GM12875 (cell line): ENCODE measurements at regions not wholly inside any gene's neighbourhood (a gene's known extent, or its start where the extent isn't known, plus 50 kb on each side); places are given as distances from the start of the nearest gene placed in this dataset.
"Not testable (repeated sequence)": the region's sequence is repeated elsewhere in the genome, so short reads cannot be mapped to it uniquely, and the experiment has no call there.

ENCODE experiments used
- H3K4me3 ChIP-seq: one replicate; pipeline ENCODE4 v1.5.1; 2011; ENCODE audit warnings: low read depth, low read length, control low read depth
- TF ChIP-seq, protein P1 (sequence below): IDR thresholded peaks from 2 replicates; pipeline ENCODE4 v1.5.1; 2011; ENCODE audit warnings: low read depth, mild to moderate bottlenecking, control low read depth, inconsistent platforms, low read length, moderate library complexity, borderline replicate concordance; ENCODE audit not compliant: insufficient read depth

DNA sequence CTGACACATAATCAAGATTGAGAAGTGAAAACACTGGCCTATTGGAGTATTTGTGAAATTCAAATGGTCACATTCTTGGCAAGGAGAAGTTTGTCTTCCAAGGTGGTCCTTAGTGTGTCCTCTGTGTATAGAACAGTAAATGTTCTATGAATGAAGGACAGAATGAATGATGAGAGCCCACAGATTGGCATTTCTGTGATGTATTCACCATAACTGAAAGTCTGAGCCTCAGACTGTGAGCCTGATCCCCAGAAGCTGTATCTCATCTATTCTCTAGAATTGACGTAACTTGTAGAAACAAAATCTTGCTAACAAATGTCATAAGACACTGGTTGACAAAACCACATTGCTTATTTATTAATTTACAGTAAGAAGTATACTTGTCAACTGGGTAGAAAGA is 111.5 kb upstream of the ETV3 start:
- H3K4me3 ChIP-seq, result no peak overlapping the region
- TF ChIP-seq, protein P1, sequence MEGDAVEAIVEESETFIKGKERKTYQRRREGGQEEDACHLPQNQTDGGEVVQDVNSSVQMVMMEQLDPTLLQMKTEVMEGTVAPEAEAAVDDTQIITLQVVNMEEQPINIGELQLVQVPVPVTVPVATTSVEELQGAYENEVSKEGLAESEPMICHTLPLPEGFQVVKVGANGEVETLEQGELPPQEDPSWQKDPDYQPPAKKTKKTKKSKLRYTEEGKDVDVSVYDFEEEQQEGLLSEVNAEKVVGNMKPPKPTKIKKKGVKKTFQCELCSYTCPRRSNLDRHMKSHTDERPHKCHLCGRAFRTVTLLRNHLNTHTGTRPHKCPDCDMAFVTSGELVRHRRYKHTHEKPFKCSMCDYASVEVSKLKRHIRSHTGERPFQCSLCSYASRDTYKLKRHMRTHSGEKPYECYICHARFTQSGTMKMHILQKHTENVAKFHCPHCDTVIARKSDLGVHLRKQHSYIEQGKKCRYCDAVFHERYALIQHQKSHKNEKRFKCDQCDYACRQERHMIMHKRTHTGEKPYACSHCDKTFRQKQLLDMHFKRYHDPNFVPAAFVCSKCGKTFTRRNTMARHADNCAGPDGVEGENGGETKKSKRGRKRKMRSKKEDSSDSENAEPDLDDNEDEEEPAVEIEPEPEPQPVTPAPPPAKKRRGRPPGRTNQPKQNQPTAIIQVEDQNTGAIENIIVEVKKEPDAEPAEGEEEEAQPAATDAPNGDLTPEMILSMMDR, result no peak

DNA sequence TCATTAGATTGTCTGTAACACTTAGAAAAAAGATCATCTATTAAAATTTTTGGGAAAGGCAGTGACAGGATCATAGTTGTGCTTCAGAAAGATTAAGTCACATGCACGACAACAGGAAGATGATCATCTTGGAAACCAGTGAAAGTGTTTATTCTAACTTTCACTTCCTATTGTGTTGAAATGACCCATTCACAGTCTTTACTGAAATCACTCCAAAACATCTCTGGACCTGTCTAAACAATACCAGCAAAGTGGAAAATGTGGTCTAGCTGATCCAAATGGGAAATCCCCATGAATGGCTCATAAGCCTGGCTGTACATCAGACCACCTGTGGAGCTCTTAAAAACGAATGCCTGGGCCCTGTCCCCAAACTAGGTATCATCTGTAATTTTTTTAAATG is 111.1 kb upstream of the ETV3 start:
- H3K4me3 ChIP-seq, result no peak overlapping the region
- TF ChIP-seq, protein P1, result no peak

DNA sequence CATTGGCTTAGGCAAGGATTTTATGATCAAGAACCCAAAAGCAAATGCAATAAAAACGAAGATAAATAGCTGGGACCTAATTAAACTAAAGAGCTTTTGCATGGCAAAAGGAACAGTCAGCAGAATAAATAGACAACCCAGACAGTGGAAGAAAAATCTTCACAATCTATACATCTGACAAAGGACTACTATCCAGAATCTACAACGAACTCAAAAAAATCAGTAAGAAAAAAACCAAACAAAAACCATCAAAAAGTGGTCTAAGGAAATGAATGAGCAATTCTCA is 109.5 kb upstream of the ETV3 start:
- H3K4me3 ChIP-seq, result not testable (repeated sequence)

DNA sequence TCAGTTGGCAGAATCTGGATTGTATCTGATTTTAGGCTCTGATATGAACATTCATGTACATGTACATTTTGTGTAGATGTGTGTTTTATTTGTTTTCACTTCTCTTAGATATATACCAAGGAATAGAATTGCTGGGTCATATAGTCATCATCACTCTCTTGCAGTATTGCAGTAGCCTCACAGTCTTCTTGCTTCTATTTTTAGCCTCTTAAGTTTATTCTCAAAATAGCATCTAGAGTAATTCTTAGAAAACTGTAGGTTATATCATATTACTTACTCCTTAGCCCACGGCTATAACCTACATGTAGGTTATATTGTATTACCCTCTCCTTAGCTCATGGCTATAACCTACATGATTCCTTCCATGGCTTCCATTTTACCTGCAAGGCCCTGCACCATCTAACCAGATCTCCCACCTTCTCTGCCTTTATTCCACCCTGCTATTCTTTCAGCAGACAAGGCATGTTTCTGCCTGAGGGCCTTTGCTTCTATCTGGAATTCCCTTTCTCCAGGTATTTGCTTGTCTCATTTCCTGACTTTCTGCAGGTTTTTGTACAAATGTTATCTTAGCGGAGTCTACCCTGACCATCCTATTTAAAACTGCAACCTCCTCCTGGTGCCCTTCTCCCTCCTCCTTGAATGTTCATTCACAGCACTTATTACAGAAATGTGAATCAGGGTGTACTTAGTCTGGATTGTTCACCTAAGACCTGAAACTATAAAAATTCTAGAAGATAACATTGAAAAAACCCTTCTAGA is 109.0 kb upstream of the ETV3 start:
- H3K4me3 ChIP-seq, result no peak overlapping the region
- TF ChIP-seq, protein P1, result no peak

DNA sequence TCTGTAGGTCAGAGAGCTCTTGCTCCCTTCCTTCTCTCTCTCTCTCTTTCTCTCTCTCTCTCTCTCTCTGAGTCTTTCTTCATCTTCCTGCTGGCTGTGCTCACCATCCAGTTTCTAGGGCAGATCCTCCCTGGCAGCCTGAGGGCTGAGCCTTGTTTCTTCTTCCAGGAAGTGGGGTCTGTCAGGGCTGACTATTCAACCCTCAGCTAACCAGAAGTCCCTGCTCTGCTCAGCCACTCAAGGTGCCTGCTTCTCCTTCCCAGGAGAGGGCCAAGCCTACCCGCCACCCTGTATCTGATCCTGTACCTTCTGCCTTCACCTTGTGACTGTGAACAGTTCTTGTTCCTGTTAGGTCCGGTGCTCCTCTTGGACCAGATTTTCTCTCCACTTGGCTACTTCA is 107.6 kb upstream of the ETV3 start:
- TF ChIP-seq, protein P1, result no peak
- no peak overlapping the region for H3K4me3 ChIP-seq

DNA sequence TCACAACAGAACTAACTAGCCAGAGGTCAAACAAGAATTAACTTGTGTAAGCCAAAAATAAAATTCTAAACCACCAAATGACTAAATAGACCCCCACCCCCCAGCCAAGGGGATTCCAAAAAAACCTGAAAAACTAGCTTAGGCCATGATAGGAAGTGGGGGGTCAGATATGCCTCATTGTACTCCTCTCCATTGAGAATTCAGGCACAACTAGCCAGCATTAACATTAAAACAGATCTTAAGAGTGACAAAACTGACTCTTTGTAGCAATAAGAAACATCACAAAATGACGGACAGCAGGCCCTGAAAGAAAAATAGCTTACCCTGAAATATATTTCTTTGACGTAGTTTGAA is 103.0 kb upstream of the ETV3 start:
- no peak overlapping the region for H3K4me3 ChIP-seq
- TF ChIP-seq, protein P1, result no peak

DNA sequence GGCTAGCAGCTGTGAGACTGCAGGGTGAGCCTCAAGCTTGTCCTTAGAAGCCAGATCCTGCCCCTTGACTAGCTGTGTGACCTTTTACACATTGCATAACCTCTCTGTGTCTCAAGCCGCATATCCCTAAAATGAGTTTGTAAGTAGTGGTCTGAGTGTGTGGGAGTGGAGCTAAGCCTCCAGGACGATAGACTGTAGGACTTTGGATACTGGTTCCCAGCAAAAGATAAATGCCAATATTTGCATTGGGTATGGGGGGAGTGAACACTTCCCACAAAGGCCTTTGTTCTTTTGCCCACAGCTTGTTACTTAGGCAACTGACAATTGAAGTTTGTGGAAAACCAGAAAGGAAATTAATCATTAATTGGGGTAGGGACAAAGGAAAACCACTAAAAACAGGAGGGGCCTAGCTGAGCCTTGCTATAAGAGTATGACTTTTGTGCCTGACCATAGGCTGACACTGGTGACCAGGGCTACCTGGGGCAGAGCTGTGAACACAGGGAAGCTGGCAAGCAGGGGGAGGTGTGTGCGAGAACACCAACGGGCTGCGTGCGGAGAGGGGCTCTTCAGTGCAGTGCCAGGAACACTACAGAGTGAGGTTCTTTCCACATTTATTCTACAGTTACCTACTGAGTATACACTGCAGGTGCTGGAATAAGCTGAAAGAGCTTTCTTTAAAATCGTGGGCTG is 102.4 kb upstream of the ETV3 start:
- TF ChIP-seq, protein P1, result no peak
- H3K4me3 ChIP-seq, result no peak overlapping the region

DNA sequence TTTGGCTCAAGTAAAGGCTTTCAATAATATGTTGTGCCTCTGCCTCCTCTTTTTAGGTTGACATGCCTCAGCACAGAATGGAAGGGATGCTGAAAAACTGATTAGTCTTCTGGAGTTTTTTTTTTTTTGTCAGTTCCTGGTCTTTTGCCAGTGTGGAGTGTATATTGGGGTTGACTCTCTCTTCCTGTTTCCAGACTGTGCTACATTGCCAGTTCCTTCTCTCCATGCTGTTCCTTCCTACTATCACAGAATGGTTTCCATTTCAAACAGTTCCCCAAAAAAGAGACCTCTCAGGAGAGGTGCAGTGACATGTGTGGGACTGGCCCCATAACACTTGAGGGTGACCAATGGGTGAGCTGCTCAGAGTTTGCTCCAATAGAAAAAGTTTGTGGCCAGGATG is 101.7 kb upstream of the ETV3 start:
- no peak overlapping the region for H3K4me3 ChIP-seq
- TF ChIP-seq, protein P1, result no peak
